OCI-LY7 (cell line): ENCODE measurements at regions not wholly inside any gene's neighbourhood (a gene's known extent, or its start where the extent isn't known, plus 50 kb on each side); places are given as distances from the start of the nearest gene placed in this dataset.

ENCODE experiments used
- BruUV-seq: library from RNA; stranded (reverse); fragments of 400-500 nt; replicated peaks from 2 replicates; lab custom pipeline; 2021; lab: Mats Ljungman, UMichigan
- CTCF ChIA-PET: fragments of 300-600 bp; sonication (Branson Sonifier 250); formaldehyde crosslinking; loops from one replicate; lab custom pipeline; 2022; ENCODE audit warnings: antibody characterized with exemption; ENCODE audit not compliant: unreplicated experiment; lab: Charles Lee
- POLR2A ChIA-PET: fragments of 300-600 bp; sonication (Branson Sonifier 250); formaldehyde crosslinking; loops from one replicate; lab custom pipeline; 2022; ENCODE audit warnings: antibody characterized with exemption; lab: Charles Lee
- DNase-seq: peaks from one replicate; pipeline ENCODE4 v3.0.0-alpha.2; 2015; ENCODE audit warnings: low spot score
- H2AFZ ChIP-seq: fragments of 200-600 bp; sonication (generic), shearing (Covaris generic); 2 replicates; pipeline ENCODE4 v1.6.1; 2014; ENCODE audit warnings: mild to moderate bottlenecking, antibody characterized with exemption, low read length, moderate library complexity
- H3K27ac ChIP-seq: fragments of 200-600 bp; sonication (generic); 2 replicates; pipeline ENCODE4 v1.5.1; 2014; ENCODE audit warnings: mixed run types, low read depth, mild to moderate bottlenecking, moderate library complexity, low read length, inconsistent platforms; ENCODE audit not compliant: poor library complexity, severe bottlenecking
- H3K36me3 ChIP-seq: fragments of 200-600 bp; sonication (generic); 2 replicates; pipeline ENCODE4 v1.6.1; 2014; ENCODE audit warnings: mild to moderate bottlenecking, antibody characterized with exemption, low read length, moderate library complexity, mixed read lengths; ENCODE audit not compliant: insufficient read depth
- H3K4me1 ChIP-seq: fragments of 200-600 bp; sonication (generic); 2 replicates; pipeline ENCODE4 v1.5.1; 2014; ENCODE audit warnings: mild to moderate bottlenecking, low read length; ENCODE audit not compliant: insufficient read depth, poor library complexity, severe bottlenecking
- H3K4me2 ChIP-seq: fragments of 200-600 bp; sonication (generic); 2 replicates; pipeline ENCODE4 v1.6.1; 2014; ENCODE audit warnings: mild to moderate bottlenecking, low read length
- H3K4me3 ChIP-seq: fragments of 200-600 bp; sonication (generic); 2 replicates; pipeline ENCODE4 v1.5.1; 2014; ENCODE audit warnings: mild to moderate bottlenecking, low read depth, low read length; ENCODE audit not compliant: poor library complexity, severe bottlenecking
- H3K79me2 ChIP-seq: fragments of 200-600 bp; sonication (generic); 2 replicates; pipeline ENCODE4 v1.6.1; 2016; ENCODE audit warnings: low read depth, mild to moderate bottlenecking, low read length, moderate library complexity, mixed read lengths; ENCODE audit not compliant: insufficient read depth
- H3K9me2 ChIP-seq: fragments of 200-600 bp; sonication (generic); 2 replicates; pipeline ENCODE4 v1.6.1; 2016; ENCODE audit warnings: mild to moderate bottlenecking, low read length, mixed read lengths; ENCODE audit not compliant: insufficient read depth
- H3K9me3 ChIP-seq: fragments of 200-600 bp; sonication (generic); 2 replicates; pipeline ENCODE4 v1.6.1; 2014; ENCODE audit warnings: mild to moderate bottlenecking, mixed run types, low read length, mixed read lengths
- H4K20me1 ChIP-seq: fragments of 200-600 bp; sonication (generic); 2 replicates; pipeline ENCODE4 v1.6.1; 2014; ENCODE audit warnings: mild to moderate bottlenecking, antibody characterized with exemption, low read length, moderate library complexity, mixed read lengths; ENCODE audit not compliant: insufficient read depth
- EZH2phosphoT487 ChIP-seq: fragments of 200-600 bp; sonication (generic); IDR thresholded peaks from 2 replicates; pipeline ENCODE4 v1.6.1; 2018; ENCODE audit warnings: low read depth, borderline replicate concordance, mild to moderate bottlenecking, mixed run types, antibody characterized with exemption, low read length, moderate library complexity, mixed read lengths
- intact Hi-C: fragments of 100-400 bp; cut with micrococcal nuclease; formaldehyde crosslinking; loops from one replicate; pipeline ENCODE4 v1.10.0; 2022; ENCODE audit not compliant: unreplicated experiment
- TF ChIP-seq, protein P1 (sequence below): fragments of 200-600 bp; sonication (generic); conservative IDR thresholded peaks from 2 replicates; pipeline ENCODE4 v1.5.1; 2014; ENCODE audit warnings: mild to moderate bottlenecking, antibody characterized with exemption, low read length, moderate library complexity, mixed read lengths

DNA sequence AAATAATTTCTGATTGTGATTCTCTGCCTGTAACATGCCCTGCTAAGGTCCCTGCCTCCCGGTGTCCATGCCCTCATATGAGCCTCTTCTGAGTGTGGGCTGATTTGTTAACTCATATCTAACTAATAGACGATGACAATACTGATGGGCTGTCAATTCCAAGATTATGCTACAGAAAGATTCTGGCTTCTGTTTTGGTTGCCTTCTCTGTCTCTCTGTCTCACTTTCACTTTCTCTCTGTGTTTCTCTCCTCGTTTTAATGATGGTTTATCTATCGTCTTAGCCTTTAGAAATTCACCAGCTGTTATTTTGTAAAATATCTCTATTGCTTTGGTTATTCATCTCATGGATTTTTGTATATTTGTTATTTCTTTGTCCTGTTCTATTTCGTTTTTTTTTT, 312.5 kb upstream of the ANXA10 start:
- Histone ChIP-seq H2AFZ (no peak overlapping the region), H3K27ac (no peak overlapping the region), H3K4me2 (no peak overlapping the region), H3K4me1 (no peaks in the 10 kb centered on the region), H3K79me2 (no peaks in the 10 kb centered on the region), H3K36me3 (no peaks in the 10 kb centered on the region), H3K9me2 (no peaks in the 10 kb centered on the region), H3K9me3 (no peaks in the 10 kb centered on the region), H4K20me1 (no peaks in the 10 kb centered on the region), H3K4me3 (no peak overlapping the region)
- DNase-seq, result no peak
- no TSS peak for BruUV-seq
- intact Hi-C loops, result no loop called here
- ChIA-PET CTCF (no interaction called here), POLR2A (no interaction called here)
- TF ChIP-seq, protein P1, sequence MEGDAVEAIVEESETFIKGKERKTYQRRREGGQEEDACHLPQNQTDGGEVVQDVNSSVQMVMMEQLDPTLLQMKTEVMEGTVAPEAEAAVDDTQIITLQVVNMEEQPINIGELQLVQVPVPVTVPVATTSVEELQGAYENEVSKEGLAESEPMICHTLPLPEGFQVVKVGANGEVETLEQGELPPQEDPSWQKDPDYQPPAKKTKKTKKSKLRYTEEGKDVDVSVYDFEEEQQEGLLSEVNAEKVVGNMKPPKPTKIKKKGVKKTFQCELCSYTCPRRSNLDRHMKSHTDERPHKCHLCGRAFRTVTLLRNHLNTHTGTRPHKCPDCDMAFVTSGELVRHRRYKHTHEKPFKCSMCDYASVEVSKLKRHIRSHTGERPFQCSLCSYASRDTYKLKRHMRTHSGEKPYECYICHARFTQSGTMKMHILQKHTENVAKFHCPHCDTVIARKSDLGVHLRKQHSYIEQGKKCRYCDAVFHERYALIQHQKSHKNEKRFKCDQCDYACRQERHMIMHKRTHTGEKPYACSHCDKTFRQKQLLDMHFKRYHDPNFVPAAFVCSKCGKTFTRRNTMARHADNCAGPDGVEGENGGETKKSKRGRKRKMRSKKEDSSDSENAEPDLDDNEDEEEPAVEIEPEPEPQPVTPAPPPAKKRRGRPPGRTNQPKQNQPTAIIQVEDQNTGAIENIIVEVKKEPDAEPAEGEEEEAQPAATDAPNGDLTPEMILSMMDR, result no peak
- TF ChIP-seq EZH2phosphoT487, result no peak

- Histone ChIP-seq H3K27ac (no peak overlapping the region), H3K9me2 (no peaks in the 10 kb centered on the region), H4K20me1 (no peaks in the 10 kb centered on the region), H3K4me2 (no peak overlapping the region), H3K36me3 (no peaks in the 10 kb centered on the region), H3K79me2 (no peaks in the 10 kb centered on the region), H3K4me3 (no peak overlapping the region), H2AFZ (no peak overlapping the region), H3K9me3 (no peaks in the 10 kb centered on the region), H3K4me1 (no peaks in the 10 kb centered on the region)
- TF ChIP-seq EZH2phosphoT487, result no peak
- TF ChIP-seq, protein P1, result no peak
- intact Hi-C loops, result no loop called here
- DNase-seq, result no peak
- POLR2A ChIA-PET, result no interaction called here
- CTCF ChIA-PET, result no interaction called here
- BruUV-seq, result no TSS peak
Observed at GRCh38 chr4:167784826-167785225, 307.5 kb upstream of the ANXA10 start.

DNA sequence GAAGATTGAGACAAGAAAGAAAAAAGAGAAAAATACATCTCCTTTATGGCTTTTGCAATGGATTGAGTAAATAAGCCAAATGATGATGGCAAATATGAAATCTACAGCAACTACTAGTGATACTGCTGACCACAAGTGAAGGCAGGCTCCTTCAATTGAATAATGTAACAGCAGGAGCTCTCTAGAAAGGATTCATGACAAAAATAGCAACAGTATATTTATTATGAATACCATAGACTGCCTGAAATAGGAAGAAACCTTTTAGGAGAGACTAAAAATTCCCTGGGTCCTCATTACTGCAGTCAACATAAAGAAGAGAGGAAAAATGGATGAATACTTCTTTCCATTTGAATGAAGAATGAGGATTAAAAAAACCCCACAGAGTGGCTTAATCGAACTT, 306.8 kb upstream of the ANXA10 start:
- H3K4me1 ChIP-seq, result no peaks in the 10 kb centered on the region
- no peaks in the 10 kb centered on the region for H3K79me2 ChIP-seq
- intact Hi-C loops, result no loop called here
- no peaks in the 10 kb centered on the region for H4K20me1 ChIP-seq
- DNase-seq, result no peak
- ChIA-PET CTCF (no interaction called here), POLR2A (no interaction called here)
- no TSS peak for BruUV-seq
- no peak overlapping the region for H2AFZ ChIP-seq
- H3K9me3 ChIP-seq, result no peaks in the 10 kb centered on the region
- H3K4me3 ChIP-seq, result no peak overlapping the region
- H3K9me2 ChIP-seq, result no peaks in the 10 kb centered on the region
- H3K27ac ChIP-seq, result no peak overlapping the region
- H3K36me3 ChIP-seq, result no peaks in the 10 kb centered on the region
- H3K4me2 ChIP-seq, result no peak overlapping the region
- TF ChIP-seq, protein P1, result no peak
- TF ChIP-seq EZH2phosphoT487, result no peak
